Thoracic aorta (tissue), 2 donors: ENCODE measurements at regions not wholly inside any gene's neighbourhood (a gene's known extent, or its start where the extent isn't known, plus 50 kb on each side); places are given as distances from the start of the nearest gene placed in this dataset.

Experiments
- ATAC-seq: fragments of 150-250 bp; one replicate; pipeline ENCODE4 v1.8.0; 2017; ENCODE audit warnings: low read depth; ENCODE audit not compliant: insufficient number of reproducible peaks, low FRiP score
- DNase-seq: peaks from one replicate; pipeline ENCODE4 v3.0.0-alpha.2; 2020; ENCODE audit warnings: low spot score
- H3K27ac ChIP-seq, 2 donors: fragments of 200-600 bp; sonication (generic); 1 replicate in 1 of 2; 2 replicates in 1 of 2; pipeline ENCODE4 v1.5.1; 2016; ENCODE audit warnings: mild to moderate bottlenecking in 2 of 2, moderate library complexity in 2 of 2
- H3K27me3 ChIP-seq: fragments of 200-600 bp; sonication (generic); replicated peaks from 2 replicates; pipeline ENCODE4 v1.6.0; 2016; ENCODE audit warnings: mild to moderate bottlenecking; ENCODE audit not compliant: insufficient read depth
- H3K36me3 ChIP-seq: fragments of 200-600 bp; sonication (generic); one replicate; pipeline ENCODE4 v1.5.1; 2016
- H3K4me1 ChIP-seq, 2 donors: fragments of 200-600 bp; sonication (generic); 1 replicate in 1 of 2; 2 replicates in 1 of 2; pipeline versions ENCODE4 v1.5.1 to v1.6.0; 2016; ENCODE audit warnings: low read depth in 2 of 2, mild to moderate bottlenecking in 1 of 2; ENCODE audit not compliant: control insufficient read depth in 1 of 2
- H3K4me3 ChIP-seq: fragments of 200-600 bp; sonication (generic); 2 replicates; pipeline ENCODE4 v1.5.1; 2016; ENCODE audit warnings: mild to moderate bottlenecking
- H3K9me3 ChIP-seq: fragments of 200-600 bp; sonication (generic); 2 replicates; pipeline ENCODE4 v1.5.1; 2016
- CTCF ChIP-seq: fragments of 200-600 bp; sonication (generic); IDR thresholded peaks from one replicate; pipeline ENCODE4 v1.5.1; 2019; ENCODE audit warnings: antibody characterized with exemption

- Histone ChIP-seq H3K4me1 (no peaks in the 10 kb centered on the region), H3K36me3 (no peaks in the 10 kb centered on the region), H3K27ac (no peak overlapping the region), H3K4me3 (no peak overlapping the region), H3K9me3 (no peaks in the 10 kb centered on the region), H3K27me3 (no peaks in the 10 kb centered on the region)
- no peak for TF ChIP-seq CTCF
- DNase-seq = no peak
- ATAC-seq = no peak
These were observed 293.8 kb downstream of the HS3ST3B1 start for GRCh38 chr17:14594690-14595089.

GRCh38 chr17:14593956-14594355 lies 293.1 kb downstream of the HS3ST3B1 start:
- Histone ChIP-seq H3K9me3 (no peaks in the 10 kb centered on the region), H3K27me3 (no peaks in the 10 kb centered on the region), H3K36me3 (no peaks in the 10 kb centered on the region), H3K4me3 (no peak overlapping the region), H3K27ac (no peak overlapping the region), H3K4me1 (no peaks in the 10 kb centered on the region)
- no peak for ATAC-seq
- TF ChIP-seq CTCF = no peak
- no peak for DNase-seq

- no peaks in the 10 kb centered on the region for H3K9me3 ChIP-seq
- H3K36me3 ChIP-seq = no peaks in the 10 kb centered on the region
- no peak overlapping the region for H3K4me3 ChIP-seq
- no peaks in the 10 kb centered on the region for H3K27me3 ChIP-seq
- no peak for TF ChIP-seq CTCF
- no peaks in the 10 kb centered on the region for H3K4me1 ChIP-seq
- ATAC-seq (no peak), DNase-seq (no peak)
- H3K27ac ChIP-seq = no peak overlapping the region
These were observed 289.8 kb downstream of the HS3ST3B1 start for GRCh38 chr17:14590459-14591250.

GRCh38 chr17:14585099-14585498 lies 284.2 kb downstream of the HS3ST3B1 start:
- Histone ChIP-seq H3K36me3 (no peaks in the 10 kb centered on the region), H3K27ac (no peak overlapping the region), H3K4me1 (no peaks in the 10 kb centered on the region), H3K4me3 (no peak overlapping the region), H3K9me3 (no peaks in the 10 kb centered on the region), H3K27me3 (no peaks in the 10 kb centered on the region)
- DNase-seq = no peak
- TF ChIP-seq CTCF = no peak
- ATAC-seq = no peak

- H3K27ac ChIP-seq = no peak overlapping the region
- no peaks in the 10 kb centered on the region for H3K4me1 ChIP-seq
- H3K9me3 ChIP-seq = no peaks in the 10 kb centered on the region
- no peak for TF ChIP-seq CTCF
- ATAC-seq (no peak), DNase-seq (no peak)
- H3K36me3 ChIP-seq = no peaks in the 10 kb centered on the region
- H3K4me3 ChIP-seq = no peak overlapping the region
- H3K27me3 ChIP-seq = no peaks in the 10 kb centered on the region
These were observed 282.1 kb downstream of the HS3ST3B1 start for GRCh38 chr17:14582996-14583395.
